Vagina (tissue), 2 donors: ENCODE measurements at regions not wholly inside any gene's neighbourhood (a gene's known extent, or its start where the extent isn't known, plus 50 kb on each side); places are given as distances from the start of the nearest gene placed in this dataset.

Experiments
- CTCF ChIP-seq, 3 experiments: fragments of 450-650 bp in 2 of 3; fragments of 200-600 bp in 1 of 3; sonication (generic) in 1 of 3; IDR thresholded peaks; one replicate each; pipeline ENCODE4 v1.5.1; 2017 to 2019; ENCODE audit warnings: antibody characterized with exemption in 3 of 3, mild to moderate bottlenecking in 2 of 3, moderate library complexity in 2 of 3
- POLR2A ChIP-seq, 2 donors: fragments of 450-650 bp; IDR thresholded peaks; one replicate each; pipeline ENCODE4 v1.6.1; 2017; ENCODE audit warnings: antibody characterized with exemption in 2 of 2, mild to moderate bottlenecking in 2 of 2, moderate library complexity in 2 of 2
- POLR2AphosphoS5 ChIP-seq, 2 donors: sonication (generic); formaldehyde crosslinking; IDR thresholded peaks; one replicate each; pipeline ENCODE4 v1.9.0; 2017; ENCODE audit warnings: antibody characterized with exemption in 2 of 2, mild to moderate bottlenecking in 2 of 2, low read depth in 1 of 2; ENCODE audit not compliant: insufficient read depth in 1 of 2

DNA sequence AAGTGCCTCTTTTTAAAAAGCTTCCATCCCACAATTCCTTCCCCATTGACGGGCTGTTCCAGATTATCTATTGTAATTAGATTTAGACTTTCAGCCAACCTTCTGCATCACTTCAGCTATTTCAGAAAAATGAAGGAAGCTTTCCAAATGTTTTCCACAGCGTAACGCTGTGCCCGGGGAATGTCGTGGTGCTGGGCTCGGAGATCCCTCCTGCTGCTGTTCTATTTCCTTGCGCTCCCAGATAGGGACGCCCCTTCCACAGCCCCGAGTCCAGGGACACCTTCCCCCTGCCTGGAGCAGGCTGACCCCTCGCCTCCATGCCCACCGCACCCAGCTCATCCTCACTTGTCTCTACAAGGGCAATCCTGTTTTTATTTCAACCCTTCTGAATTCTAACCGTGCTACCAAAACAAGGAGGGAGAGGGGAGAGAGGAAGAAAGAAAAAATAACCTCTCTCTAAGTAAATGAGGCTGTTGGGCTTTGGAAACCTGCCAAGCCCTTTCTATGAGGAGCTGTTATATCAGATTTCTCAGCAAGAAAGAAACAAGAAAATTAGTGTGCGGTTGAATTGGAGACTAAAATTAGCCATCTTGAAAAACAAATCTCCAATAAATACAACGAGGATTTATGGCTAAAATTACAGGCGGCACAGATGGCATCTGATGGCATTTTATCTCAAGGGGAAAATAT is 366.9 kb downstream of the BRD1 start:
- no peak for TF ChIP-seq CTCF (IDR thresholded peaks at IDR 0.05)
- TF ChIP-seq POLR2A (IDR thresholded peaks at IDR 0.05): no peak
- TF ChIP-seq POLR2AphosphoS5 (IDR thresholded peaks at IDR 0.05; ENCODE audit: insufficient read depth in 1 of 2, low read depth in 1 of 2): no peak
